ENCODE measurements at regions not wholly inside any gene's neighbourhood (a gene's known extent, or its start where the extent isn't known, plus 50 kb on each side); places are given as distances from the start of the nearest gene placed in this dataset.

DNA sequence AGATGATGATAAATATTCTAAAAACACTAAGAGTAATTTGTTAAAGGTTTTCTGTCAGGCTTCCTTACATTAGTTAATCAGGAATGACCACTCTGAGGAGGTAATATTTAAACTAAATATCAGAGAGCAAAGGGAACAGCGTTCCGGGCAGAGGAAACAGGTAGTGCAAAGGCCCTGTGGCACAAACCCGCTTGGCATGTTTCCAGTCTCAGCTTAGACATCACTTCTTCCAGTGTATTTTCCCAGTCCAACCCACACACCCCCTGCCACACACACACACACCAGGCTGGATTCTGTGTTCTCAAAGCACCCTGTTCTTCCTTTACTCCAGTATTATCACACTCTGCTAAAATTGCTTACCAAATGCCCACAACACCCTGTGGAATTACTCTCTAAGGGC is 247.1 kb downstream of the RPS29 start:
- TF ChIP-seq ZFP30 (CRISPR knock-in tag; IDR thresholded peaks at IDR 0.05): no peak
- no peak for TF ChIP-seq RARB (CRISPR knock-in tag; IDR thresholded peaks at IDR 0.05)
- no peak for TF ChIP-seq TCF4 (CRISPR knock-in tag; IDR thresholded peaks at IDR 0.05; ENCODE audit: borderline replicate concordance)
- no peak for TF ChIP-seq OSR1 (CRISPR knock-in tag; IDR thresholded peaks at IDR 0.05)
- TF ChIP-seq PPARA (CRISPR knock-in tag; IDR thresholded peaks at IDR 0.05; ENCODE audit: borderline replicate concordance): no peak
- no peak for TF ChIP-seq ZNF70 (CRISPR knock-in tag; IDR thresholded peaks at IDR 0.05)
- no peak for ATAC-seq

DNA sequence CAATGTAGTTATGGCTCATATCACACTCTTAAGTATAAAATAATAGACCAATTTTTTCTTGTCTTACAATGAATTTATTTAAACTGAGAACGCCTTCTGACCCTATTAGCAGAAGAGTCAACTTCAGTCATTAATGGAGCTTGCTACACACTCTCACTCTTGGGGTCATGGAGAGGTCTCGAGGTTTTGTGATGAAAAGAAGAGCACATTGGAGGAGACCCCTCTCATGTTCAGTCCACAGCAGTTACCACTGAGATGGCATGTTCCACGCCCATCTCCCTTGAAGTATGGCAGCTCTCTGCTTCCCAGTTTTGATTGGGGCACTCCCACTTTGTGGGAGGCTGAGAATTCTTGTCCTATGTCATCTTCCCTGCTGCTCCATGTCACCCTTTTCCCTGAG is 266.4 kb downstream of the RPS29 start:
- no peak for TF ChIP-seq ZNF8 (CRISPR knock-in tag; IDR thresholded peaks at IDR 0.05)
- no peak for TF ChIP-seq SNAI2 (CRISPR knock-in tag; IDR thresholded peaks at IDR 0.05)
- TF ChIP-seq, protein P1, sequence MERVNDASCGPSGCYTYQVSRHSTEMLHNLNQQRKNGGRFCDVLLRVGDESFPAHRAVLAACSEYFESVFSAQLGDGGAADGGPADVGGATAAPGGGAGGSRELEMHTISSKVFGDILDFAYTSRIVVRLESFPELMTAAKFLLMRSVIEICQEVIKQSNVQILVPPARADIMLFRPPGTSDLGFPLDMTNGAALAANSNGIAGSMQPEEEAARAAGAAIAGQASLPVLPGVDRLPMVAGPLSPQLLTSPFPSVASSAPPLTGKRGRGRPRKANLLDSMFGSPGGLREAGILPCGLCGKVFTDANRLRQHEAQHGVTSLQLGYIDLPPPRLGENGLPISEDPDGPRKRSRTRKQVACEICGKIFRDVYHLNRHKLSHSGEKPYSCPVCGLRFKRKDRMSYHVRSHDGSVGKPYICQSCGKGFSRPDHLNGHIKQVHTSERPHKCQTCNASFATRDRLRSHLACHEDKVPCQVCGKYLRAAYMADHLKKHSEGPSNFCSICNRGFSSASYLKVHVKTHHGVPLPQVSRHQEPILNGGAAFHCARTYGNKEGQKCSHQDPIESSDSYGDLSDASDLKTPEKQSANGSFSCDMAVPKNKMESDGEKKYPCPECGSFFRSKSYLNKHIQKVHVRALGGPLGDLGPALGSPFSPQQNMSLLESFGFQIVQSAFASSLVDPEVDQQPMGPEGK (CRISPR knock-in tag; IDR thresholded peaks at IDR 0.05; ENCODE audit: borderline replicate concordance): no peak
- TF ChIP-seq ZNF565 (CRISPR knock-in tag; conservative IDR thresholded peaks at IDR 0.05; ENCODE audit: low read depth): no peak
- TF ChIP-seq ZC3H10 (CRISPR knock-in tag; IDR thresholded peaks at IDR 0.05): no peak
- TF ChIP-seq PPARA (CRISPR knock-in tag; IDR thresholded peaks at IDR 0.05; ENCODE audit: borderline replicate concordance): no peak
- TF ChIP-seq RARB (CRISPR knock-in tag; IDR thresholded peaks at IDR 0.05): no peak
- no peak for TF ChIP-seq OSR1 (CRISPR knock-in tag; IDR thresholded peaks at IDR 0.05)
- TF ChIP-seq ZFP3 (CRISPR knock-in tag; IDR thresholded peaks at IDR 0.05): no peak
- TF ChIP-seq, protein P2, sequence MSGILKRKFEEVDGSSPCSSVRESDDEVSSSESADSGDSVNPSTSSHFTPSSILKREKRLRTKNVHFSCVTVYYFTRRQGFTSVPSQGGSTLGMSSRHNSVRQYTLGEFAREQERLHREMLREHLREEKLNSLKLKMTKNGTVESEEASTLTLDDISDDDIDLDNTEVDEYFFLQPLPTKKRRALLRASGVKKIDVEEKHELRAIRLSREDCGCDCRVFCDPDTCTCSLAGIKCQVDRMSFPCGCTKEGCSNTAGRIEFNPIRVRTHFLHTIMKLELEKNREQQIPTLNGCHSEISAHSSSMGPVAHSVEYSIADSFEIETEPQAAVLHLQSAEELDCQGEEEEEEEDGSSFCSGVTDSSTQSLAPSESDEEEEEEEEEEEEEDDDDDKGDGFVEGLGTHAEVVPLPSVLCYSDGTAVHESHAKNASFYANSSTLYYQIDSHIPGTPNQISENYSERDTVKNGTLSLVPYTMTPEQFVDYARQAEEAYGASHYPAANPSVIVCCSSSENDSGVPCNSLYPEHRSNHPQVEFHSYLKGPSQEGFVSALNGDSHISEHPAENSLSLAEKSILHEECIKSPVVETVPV (CRISPR knock-in tag; IDR thresholded peaks at IDR 0.05): no peak
- TF ChIP-seq ARNTL (CRISPR knock-in tag; IDR thresholded peaks at IDR 0.05; ENCODE audit: borderline replicate concordance, low read depth): no peak
- no peak for TF ChIP-seq GLIS3 (CRISPR knock-in tag; IDR thresholded peaks at IDR 0.05)
- TF ChIP-seq, protein P3, sequence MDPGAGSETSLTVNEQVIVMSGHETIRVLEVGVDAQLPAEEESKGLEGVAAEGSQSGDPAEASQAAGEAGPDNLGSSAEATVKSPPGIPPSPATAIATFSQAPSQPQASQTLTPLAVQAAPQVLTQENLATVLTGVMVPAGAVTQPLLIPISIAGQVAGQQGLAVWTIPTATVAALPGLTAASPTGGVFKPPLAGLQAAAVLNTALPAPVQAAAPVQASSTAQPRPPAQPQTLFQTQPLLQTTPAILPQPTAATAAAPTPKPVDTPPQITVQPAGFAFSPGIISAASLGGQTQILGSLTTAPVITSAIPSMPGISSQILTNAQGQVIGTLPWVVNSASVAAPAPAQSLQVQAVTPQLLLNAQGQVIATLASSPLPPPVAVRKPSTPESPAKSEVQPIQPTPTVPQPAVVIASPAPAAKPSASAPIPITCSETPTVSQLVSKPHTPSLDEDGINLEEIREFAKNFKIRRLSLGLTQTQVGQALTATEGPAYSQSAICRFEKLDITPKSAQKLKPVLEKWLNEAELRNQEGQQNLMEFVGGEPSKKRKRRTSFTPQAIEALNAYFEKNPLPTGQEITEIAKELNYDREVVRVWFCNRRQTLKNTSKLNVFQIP (CRISPR knock-in tag; IDR thresholded peaks at IDR 0.05; ENCODE audit: borderline replicate concordance, low read depth): no peak
- TF ChIP-seq TOX (CRISPR knock-in tag; IDR thresholded peaks at IDR 0.05; ENCODE audit: borderline replicate concordance): no peak
- TF ChIP-seq BACH2 (CRISPR knock-in tag; IDR thresholded peaks at IDR 0.05; ENCODE audit: borderline replicate concordance): no peak
- no peak for ATAC-seq

DNA sequence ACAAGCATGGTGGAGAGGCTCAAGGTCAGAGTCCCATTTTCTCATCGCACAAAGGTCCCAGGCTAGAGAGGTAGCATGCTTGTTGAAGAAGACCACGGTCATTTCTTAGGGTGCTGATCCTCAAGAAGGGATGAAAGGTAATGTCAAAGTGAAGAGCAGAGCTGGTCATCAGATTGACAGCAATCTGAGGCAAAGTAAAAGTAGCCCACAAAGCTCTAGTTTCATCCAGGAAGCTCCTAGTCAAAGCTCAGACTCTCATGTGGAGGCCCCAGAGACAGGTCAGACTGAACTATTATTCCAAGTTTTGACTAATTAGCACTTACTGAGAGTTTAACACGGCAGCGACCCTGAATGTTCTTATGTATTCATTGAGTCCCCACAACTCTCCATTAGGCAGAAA is 270.6 kb downstream of the RPS29 start:
- no peak for ATAC-seq
- no peak for TF ChIP-seq TOX (CRISPR knock-in tag; IDR thresholded peaks at IDR 0.05; ENCODE audit: borderline replicate concordance)
- TF ChIP-seq OSR1 (CRISPR knock-in tag; IDR thresholded peaks at IDR 0.05): no peak
- no peak for TF ChIP-seq PPARA (CRISPR knock-in tag; IDR thresholded peaks at IDR 0.05; ENCODE audit: borderline replicate concordance)
- TF ChIP-seq TSHZ2 (CRISPR knock-in tag; IDR thresholded peaks at IDR 0.05): no peak
- TF ChIP-seq CSDC2 (CRISPR knock-in tag; IDR thresholded peaks at IDR 0.05): no peak
- no peak for TF ChIP-seq ZC3H10 (CRISPR knock-in tag; IDR thresholded peaks at IDR 0.05)
- TF ChIP-seq ZNF70 (CRISPR knock-in tag; IDR thresholded peaks at IDR 0.05): no peak
- no peak for TF ChIP-seq ARNTL (CRISPR knock-in tag; IDR thresholded peaks at IDR 0.05; ENCODE audit: borderline replicate concordance, low read depth)
- TF ChIP-seq, protein P3 (CRISPR knock-in tag; IDR thresholded peaks at IDR 0.05; ENCODE audit: borderline replicate concordance, low read depth): no peak
- TF ChIP-seq ZNF8 (CRISPR knock-in tag; IDR thresholded peaks at IDR 0.05): no peak
- TF ChIP-seq TCF4 (CRISPR knock-in tag; IDR thresholded peaks at IDR 0.05; ENCODE audit: borderline replicate concordance): no peak
- TF ChIP-seq, protein P1 (CRISPR knock-in tag; IDR thresholded peaks at IDR 0.05; ENCODE audit: borderline replicate concordance): no peak
- TF ChIP-seq SNAI2 (CRISPR knock-in tag; IDR thresholded peaks at IDR 0.05): no peak
- TF ChIP-seq GLIS3 (CRISPR knock-in tag; IDR thresholded peaks at IDR 0.05): no peak

All from SK-N-SH treated with all-trans-retinoic acid at 6 μM for 48 hours (cell line).